Fibroblast of lung (primary cell): ENCODE measurements at regions not wholly inside any gene's neighbourhood (a gene's known extent, or its start where the extent isn't known, plus 50 kb on each side); places are given as distances from the start of the nearest gene placed in this dataset.

ENCODE experiments used
- EZH2 ChIP-seq: IDR thresholded peaks from 2 replicates; pipeline ENCODE4 v1.5.1; 2012; ENCODE audit warnings: low read length, control low read depth, mild to moderate bottlenecking; ENCODE audit errors: missing control alignments
- TF ChIP-seq, protein P1 (sequence below), 2 donors: IDR thresholded peaks in 1 of 2; conservative IDR thresholded peaks in 1 of 2; 1 replicate in 1 of 2; 2 replicates in 1 of 2; pipeline ENCODE4 v1.5.1; 2011 to 2012; ENCODE audit warnings: low read length in 2 of 2, control low read depth in 1 of 2, inconsistent platforms in 1 of 2, low read depth in 1 of 2, mild to moderate bottlenecking in 1 of 2

GRCh38 chrX:104419211-104419610 is 146.8 kb upstream of the IL1RAPL2 start:
- TF ChIP-seq, protein P1, sequence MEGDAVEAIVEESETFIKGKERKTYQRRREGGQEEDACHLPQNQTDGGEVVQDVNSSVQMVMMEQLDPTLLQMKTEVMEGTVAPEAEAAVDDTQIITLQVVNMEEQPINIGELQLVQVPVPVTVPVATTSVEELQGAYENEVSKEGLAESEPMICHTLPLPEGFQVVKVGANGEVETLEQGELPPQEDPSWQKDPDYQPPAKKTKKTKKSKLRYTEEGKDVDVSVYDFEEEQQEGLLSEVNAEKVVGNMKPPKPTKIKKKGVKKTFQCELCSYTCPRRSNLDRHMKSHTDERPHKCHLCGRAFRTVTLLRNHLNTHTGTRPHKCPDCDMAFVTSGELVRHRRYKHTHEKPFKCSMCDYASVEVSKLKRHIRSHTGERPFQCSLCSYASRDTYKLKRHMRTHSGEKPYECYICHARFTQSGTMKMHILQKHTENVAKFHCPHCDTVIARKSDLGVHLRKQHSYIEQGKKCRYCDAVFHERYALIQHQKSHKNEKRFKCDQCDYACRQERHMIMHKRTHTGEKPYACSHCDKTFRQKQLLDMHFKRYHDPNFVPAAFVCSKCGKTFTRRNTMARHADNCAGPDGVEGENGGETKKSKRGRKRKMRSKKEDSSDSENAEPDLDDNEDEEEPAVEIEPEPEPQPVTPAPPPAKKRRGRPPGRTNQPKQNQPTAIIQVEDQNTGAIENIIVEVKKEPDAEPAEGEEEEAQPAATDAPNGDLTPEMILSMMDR (conservative IDR thresholded peaks at IDR 0.05 in 1 of 2, IDR thresholded peaks at IDR 0.05 in 1 of 2; ENCODE audit: low read depth in 1 of 2, low read length in 2 of 2): no peak
- TF ChIP-seq EZH2: no peak
